Stomach (tissue), 4 donors: ENCODE measurements at regions not wholly inside any gene's neighbourhood (a gene's known extent, or its start where the extent isn't known, plus 50 kb on each side); places are given as distances from the start of the nearest gene placed in this dataset.

Experiments
- EP300 ChIP-seq: sonication (generic); formaldehyde crosslinking; IDR thresholded peaks from one replicate; pipeline ENCODE4 v1.6.1; 2017; ENCODE audit warnings: antibody characterized with exemption
- POLR2AphosphoS5 ChIP-seq, 3 donors: sonication (generic); formaldehyde crosslinking; IDR thresholded peaks; one replicate each; pipeline ENCODE4 v1.6.1; 2016; ENCODE audit warnings: antibody characterized with exemption in 3 of 3
- TF ChIP-seq, protein P1 (sequence below), 7 experiments: fragments of 450-650 bp in 4 of 7; fragments of 200-600 bp in 3 of 7; sonication (generic) in 3 of 7; IDR thresholded peaks; one replicate each; pipeline ENCODE4 v1.5.1; 2016 to 2019; ENCODE audit warnings: antibody characterized with exemption in 7 of 7, control low read depth in 2 of 7, mild to moderate bottlenecking in 1 of 7

DNA sequence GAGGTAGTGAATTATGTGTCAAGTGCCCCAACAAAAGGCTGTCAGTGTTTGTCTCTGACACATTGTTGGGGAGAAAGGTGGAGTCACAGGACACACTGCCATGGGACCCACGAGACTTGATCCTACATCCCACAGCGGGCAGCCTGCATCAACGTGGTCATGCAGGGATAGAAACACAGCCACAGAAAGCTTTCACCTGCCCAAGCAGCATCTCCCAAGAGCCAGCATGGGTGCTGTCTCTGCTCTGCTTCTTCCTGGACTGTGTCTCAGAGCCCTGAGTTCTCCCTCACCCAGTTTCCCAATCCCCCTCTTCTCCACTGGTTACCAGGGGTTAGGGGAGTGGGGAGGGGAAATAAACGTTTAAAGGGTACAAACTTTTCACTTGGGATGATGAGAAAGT is 97.2 kb downstream of the VPREB1 start:
- TF ChIP-seq POLR2AphosphoS5 (IDR thresholded peaks at IDR 0.05) (no peak), EP300 (no peak)
- TF ChIP-seq, protein P1, sequence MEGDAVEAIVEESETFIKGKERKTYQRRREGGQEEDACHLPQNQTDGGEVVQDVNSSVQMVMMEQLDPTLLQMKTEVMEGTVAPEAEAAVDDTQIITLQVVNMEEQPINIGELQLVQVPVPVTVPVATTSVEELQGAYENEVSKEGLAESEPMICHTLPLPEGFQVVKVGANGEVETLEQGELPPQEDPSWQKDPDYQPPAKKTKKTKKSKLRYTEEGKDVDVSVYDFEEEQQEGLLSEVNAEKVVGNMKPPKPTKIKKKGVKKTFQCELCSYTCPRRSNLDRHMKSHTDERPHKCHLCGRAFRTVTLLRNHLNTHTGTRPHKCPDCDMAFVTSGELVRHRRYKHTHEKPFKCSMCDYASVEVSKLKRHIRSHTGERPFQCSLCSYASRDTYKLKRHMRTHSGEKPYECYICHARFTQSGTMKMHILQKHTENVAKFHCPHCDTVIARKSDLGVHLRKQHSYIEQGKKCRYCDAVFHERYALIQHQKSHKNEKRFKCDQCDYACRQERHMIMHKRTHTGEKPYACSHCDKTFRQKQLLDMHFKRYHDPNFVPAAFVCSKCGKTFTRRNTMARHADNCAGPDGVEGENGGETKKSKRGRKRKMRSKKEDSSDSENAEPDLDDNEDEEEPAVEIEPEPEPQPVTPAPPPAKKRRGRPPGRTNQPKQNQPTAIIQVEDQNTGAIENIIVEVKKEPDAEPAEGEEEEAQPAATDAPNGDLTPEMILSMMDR (IDR thresholded peaks at IDR 0.05): no peak
